COLO829 (cell line): ENCODE measurements at regions not wholly inside any gene's neighbourhood (a gene's known extent, or its start where the extent isn't known, plus 50 kb on each side); places are given as distances from the start of the nearest gene placed in this dataset.
"Not testable (repeated sequence)": the region's sequence is repeated elsewhere in the genome, so short reads cannot be mapped to it uniquely, and the experiment has no call there.

Experiments
- DNase-seq: peaks from one replicate; pipeline ENCODE4 v3.0.0; 2012; ENCODE audit warnings: low spot score

- no peak for DNase-seq
Measured at GRCh38 chr14:105931808-105932483, 405.6 kb downstream of the TMEM121 start.

- no peak for DNase-seq
Measured at GRCh38 chr14:105933238-105933637, 406.9 kb downstream of the TMEM121 start.

DNA sequence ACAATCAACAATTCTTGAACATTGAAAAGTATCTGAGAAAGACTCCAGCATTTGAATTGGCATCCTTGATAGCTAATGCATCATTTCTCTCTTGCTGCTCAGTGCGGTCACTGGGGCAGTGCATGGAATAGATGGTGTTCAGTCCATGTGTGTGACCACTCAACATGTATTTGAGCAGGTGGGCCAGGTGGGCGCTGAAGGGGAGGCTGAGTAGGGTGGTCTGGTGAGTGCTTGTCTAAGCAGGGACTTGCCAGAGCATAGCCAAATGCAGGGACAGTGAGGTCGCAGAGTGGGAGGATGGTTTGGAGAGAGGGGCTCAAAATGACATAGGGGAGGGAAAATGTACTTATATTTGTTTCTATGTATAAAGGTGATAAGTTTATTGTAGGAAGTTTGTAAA, 409.0 kb downstream of the TMEM121 start:
- no peak for DNase-seq

GRCh38 chr14:105937253-105938054, 411.1 kb downstream of the TMEM121 start:
- no peak for DNase-seq

GRCh38 chr14:105938055-105938863, 411.9 kb downstream of the TMEM121 start:
- DNase-seq: no peak

DNA sequence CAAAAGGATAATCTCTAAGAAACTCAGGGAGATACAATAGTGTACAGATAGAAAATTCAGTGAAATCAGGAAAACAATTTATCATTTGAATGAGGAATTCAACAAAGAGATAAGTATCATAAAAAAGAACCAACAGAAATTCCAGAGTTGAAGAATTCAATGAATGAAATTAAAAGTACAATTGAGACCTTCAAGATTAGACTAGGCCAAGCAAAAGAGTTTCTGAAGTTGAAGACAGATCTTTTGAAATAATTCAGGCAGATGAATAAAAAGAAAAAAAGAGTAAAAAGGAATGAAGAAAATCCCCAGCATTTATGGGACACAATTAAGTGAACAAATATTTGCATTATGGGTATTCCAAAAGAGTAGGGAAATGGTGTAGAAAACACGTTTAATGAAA, 412.6 kb downstream of the TMEM121 start:
- no peak for DNase-seq

DNA sequence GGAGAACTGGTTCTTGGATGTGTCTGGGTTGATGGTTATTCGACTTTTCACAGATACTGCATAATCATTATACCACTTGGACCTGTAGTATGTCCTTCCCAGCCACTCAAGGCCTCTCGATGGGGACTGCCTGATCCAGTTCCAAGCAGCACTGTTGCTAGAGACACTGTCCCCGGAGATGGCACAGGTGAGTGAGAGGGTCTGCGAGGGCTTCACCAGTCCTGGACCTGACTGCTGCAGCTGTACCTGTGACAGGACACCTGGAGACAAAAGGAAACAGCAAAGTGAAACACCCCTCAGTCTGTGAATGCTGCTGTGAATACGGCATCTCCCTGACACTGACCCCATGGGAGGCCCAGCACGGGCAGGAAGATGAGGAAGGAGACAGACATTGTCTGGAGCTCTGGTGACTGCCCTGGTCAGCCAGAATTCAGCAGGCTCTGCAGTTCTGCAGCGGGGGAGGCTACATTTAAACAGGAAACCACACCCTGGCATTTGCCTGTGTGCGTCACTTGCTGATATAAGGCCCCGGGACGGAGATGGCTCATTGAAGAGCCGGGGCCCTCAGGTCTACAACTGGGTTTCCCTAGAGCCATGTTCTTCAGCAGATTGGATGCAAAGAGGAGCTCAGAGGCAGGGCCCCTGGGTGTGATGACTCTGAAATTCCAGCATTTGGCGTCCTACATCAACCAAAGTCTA, 413.6 kb downstream of the TMEM121 start:
- DNase-seq: no peak

DNA sequence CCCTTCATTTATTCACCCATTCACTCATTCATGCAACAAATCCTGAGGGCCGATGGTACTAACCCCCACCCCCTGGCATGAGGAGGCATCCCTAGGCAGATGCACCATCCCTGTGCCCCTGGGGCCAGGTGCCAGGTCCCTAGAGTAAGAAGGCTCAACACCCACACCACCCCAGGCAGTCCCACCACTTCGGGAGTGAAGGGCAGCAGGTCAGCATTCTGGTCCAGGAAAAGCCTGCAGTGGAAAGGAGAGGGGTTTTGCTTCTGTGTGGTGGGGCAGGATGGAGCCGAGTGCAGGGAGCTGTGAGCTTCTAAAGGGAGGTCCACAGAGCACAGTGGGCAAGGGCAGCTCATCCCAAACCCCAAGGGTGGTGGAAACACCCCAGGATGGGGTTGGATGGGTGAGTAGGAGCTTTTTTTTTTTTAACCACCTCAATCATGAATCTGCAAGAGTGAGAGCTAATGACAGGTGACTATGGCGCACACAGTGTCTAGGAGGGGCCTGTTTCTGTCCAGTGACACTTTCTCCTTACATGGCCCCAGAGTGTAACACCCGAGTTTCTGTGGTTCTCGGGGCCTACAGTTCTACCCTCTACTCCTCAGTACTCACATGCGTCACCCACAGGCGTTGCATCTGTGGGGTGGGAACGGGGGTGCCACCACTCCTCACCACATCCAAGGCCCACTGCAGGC, 414.3 kb downstream of the TMEM121 start:
- DNase-seq: no peak

DNA sequence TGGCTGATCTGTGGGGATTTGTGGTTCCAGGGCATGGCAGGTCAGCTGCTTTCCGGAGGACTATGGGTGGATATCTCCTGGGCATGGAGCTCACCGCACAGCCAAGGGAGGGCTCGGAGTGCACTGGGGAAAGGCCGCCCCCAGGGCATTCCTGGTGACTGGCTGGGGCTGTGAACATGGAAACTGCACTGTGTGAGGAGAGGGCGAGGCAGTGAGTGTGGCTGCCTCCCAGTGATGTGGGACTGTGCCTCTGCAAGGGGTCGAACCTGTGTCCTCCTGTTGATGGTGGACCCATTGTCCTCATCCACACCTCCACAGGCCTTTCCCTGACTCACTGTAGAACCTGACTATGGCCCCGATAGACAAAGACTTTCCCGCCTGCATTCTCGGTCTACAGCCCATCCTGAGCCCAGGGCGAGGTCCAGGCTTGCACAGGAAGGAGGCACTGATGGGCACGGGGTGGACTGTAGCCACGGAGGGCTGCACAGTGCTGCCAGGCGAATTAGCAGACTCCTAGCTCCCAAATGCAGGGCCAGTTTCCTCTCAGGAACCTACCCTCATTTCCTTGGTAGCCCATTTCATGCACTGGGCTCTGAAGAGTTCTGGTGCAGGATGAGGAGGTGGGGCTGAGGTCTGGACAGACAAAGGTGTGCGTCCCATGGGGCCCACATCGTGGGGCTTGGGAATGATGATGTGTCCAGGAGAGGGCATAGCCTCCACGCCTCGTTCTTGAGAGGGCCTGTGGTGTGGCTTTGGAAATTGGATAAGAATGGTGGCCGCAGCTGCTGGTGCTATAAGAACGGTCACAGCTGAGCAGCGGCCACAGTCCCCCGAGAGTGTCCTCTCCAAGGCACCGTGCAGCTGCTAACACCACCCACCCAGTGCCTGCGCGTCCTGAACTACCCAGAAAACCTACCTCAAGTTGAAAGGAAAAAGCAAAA, 415.1 kb downstream of the TMEM121 start:
- DNase-seq: no peak

- not testable (repeated sequence) for DNase-seq
Measured at GRCh38 chr14:105942725-105943124, 416.3 kb downstream of the TMEM121 start.

- DNase-seq: peak; percentile 15
Measured at GRCh38 chr14:105943973-105944602, 417.7 kb downstream of the TMEM121 start.

DNA sequence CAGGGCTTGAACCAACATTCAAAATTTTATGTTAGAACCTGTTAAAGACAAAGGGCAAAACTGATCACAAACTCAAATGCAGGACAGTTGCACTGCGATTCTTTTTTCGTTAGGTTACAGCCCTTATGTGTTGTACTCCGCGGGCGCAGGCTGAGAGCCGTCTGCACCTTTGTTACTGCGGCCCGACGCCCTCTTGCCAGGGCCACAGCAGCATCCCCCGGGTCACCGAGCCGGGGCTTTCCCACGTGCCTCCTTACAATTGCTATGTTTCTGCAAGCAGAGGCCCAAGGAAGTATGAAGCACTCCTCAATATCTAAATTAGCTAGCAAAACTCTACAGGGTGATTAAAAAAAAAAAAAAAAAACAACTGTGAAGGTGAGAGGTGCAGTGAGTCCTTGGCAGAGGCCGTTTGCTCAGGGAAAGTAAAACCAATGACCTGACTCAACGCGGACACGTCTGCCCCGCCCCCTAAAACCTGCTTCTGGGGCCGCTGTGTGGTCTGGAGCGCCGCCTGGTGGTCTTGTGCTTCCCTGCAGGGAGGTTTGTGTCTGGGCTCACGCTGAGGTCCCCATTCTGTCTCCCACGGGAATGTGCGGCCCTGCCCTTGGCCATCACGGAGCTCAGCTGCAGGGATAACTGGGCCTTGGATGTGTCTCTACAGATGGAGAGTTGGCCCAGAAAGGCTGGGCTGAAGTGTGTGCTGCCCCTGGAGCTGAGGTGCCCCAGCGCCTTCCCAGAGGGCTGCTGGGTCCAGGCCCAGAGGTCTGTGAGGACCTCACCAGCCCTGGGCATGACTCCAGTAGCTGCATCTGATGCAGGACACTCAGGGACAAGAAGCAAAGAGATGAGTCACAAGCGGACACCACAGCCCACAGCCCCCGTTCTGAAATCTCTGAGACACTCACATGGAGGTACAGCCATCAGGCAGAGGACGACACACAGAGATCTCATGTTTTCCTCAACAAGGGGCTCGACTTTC, 418.5 kb downstream of the TMEM121 start:
- DNase-seq: peak; percentile 21

DNA sequence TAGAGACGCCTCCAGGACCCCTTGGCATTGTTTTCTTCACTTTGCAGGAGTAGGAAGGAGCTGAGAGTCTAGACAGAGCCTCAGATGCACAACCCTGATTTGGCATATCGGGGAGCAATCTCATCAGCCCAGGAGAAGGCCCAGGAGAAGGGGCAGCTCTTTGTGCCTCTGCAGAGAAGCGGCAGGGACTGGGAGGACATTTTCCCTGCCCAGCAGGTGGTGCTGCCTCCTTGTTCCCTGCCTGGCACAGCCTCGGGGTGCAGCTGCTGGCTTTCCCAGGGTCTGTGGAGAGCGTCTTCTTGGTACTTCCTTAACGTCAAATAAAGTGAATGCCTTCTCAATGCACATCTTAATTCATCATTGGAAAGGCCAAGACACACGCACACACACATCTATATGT, 419.5 kb downstream of the TMEM121 start:
- DNase-seq: no peak

DNA sequence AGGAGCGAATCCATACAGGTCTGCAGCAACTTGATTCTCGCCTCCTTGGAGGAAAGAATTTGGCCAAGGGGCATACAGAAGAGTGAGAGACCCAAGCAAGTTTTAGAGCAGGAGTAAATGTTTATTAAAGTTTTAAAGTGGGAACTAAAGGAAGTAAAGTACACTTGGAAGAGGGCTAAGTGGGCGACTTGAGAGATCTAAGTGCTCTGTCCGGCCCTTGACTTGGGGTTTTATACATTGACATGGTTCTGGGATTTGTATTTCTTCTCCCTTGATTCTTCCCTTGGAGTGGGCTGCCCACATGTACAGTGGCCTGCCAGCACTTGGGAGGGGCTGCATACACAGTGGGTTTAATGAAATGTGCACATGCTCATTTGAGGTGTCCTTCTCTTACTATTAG, 421.2 kb downstream of the TMEM121 start:
- no peak for DNase-seq

DNA sequence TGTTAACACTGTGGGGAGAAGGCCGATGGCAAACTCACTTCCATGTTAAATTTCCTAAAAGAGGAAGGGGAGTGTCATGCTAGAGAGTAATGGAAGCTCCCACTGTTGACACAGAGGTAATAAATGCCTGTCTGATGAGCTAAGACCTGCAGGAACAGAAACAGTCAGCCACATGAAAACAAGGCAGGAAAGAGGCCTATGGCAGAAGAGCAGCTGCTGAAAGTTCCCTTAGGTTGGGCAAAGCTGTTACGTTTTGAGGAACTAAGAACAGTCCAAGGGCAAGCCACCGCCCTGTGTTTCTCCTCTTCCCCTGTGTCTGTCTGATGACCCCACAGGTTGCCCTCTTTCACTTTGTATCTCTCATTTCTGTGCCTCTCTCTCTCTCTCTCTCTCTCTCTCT, 422.6 kb downstream of the TMEM121 start:
- not testable (repeated sequence) for DNase-seq

DNA sequence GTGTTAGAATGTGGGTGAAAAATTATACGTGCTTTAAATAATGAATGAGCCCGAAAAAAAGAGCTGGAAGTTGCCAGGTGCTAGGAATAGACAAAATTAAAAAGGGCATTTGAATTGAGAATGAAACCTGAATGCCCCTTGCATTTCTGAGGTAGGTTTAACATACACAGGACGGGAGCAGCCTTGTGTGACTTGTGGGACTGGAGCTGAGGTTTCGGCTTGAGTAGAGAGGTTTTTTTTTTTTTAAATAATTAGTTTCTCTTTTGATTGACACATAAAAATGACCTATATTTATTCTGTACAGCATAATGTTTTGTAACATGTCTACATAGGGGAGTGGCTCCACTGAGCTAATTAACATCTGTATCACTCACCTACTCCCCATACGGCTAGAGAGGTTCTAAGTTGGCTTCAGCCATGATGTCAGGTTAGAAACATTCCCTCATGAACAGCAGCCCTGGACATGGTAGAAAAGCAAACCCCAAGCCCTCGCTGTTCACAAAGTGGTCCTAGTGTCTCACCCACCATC, 424.0 kb downstream of the TMEM121 start:
- not testable (repeated sequence) for DNase-seq

DNA sequence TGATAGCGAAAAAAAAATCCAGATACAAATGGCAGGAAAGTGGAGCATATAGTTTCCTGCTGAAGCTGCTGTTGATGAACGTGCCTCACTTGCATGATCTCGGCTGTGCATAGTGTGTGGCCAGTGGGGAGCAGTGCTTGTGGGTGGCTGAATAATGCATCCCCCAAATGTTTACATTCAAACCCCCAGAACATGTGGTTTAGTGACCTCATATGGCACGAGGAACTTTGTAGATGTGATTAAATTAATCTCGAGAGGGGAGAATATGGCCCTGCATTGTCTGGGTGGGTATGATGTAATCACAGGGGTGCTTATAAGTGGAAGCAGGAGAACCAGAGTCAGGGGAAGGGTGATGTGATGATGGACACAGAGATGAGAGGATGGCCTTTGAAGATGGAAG, 425.0 kb downstream of the TMEM121 start:
- DNase-seq: no peak

DNA sequence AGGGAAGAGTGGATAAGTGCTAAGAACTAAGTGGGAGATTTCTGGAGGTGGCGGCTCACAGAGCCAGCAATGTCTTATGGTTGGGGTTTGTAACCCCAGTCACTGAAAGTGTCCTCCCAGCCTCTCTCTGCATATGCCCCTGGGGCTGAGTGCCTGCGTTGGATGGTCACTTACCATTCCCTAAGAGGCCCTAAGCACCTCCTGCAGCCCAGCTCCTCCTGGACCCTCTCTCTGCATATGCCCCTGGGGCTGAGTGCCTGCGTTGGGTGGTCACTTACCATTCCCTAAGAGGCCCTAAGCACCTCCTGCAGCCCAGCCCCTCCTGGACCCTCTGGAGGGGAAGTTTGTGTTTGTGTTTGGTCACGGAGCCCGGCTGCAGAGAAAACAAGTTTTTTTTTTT, 425.8 kb downstream of the TMEM121 start:
- DNase-seq: no peak
